ENCODE measurements at regions not wholly inside any gene's neighbourhood (a gene's known extent, or its start where the extent isn't known, plus 50 kb on each side); places are given as distances from the start of the nearest gene placed in this dataset.

DNA sequence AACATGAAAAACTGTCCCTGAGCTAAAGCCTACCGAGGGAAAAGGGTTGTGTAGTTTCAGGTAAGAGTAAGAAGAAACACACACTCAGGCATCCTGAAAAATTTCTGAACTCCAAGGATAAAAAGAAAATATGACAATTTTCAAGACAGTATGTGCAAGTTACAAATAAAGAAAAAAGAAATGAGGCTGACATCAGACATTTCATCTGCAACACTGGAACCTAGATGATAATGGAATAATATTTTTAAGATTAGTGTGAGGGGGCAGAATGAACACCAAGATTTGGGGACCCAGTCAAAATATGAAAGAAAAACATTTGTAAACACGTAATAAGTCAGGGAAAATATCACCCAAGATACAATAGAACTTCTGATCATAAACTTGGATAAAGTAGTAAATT, 135.9 kb upstream of the PSMD7 start:
- TF ChIP-seq, protein P1, sequence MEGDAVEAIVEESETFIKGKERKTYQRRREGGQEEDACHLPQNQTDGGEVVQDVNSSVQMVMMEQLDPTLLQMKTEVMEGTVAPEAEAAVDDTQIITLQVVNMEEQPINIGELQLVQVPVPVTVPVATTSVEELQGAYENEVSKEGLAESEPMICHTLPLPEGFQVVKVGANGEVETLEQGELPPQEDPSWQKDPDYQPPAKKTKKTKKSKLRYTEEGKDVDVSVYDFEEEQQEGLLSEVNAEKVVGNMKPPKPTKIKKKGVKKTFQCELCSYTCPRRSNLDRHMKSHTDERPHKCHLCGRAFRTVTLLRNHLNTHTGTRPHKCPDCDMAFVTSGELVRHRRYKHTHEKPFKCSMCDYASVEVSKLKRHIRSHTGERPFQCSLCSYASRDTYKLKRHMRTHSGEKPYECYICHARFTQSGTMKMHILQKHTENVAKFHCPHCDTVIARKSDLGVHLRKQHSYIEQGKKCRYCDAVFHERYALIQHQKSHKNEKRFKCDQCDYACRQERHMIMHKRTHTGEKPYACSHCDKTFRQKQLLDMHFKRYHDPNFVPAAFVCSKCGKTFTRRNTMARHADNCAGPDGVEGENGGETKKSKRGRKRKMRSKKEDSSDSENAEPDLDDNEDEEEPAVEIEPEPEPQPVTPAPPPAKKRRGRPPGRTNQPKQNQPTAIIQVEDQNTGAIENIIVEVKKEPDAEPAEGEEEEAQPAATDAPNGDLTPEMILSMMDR (IDR thresholded peaks at IDR 0.05), result no peak
- no peak for TF ChIP-seq POLR2AphosphoS5 (IDR thresholded peaks at IDR 0.05)
- TF ChIP-seq POLR2A (IDR thresholded peaks at IDR 0.05), result no peak
- TF ChIP-seq EP300 (IDR thresholded peaks at IDR 0.05), result no peak

All from suprapubic skin (tissue), 4 donors.